Astrocyte (in vitro differentiated cells and primary cell): ENCODE measurements at regions not wholly inside any gene's neighbourhood (a gene's known extent, or its start where the extent isn't known, plus 50 kb on each side); places are given as distances from the start of the nearest gene placed in this dataset.

Experiments used
- CTCF ChIP-seq: IDR thresholded peaks from 2 replicates; pipeline ENCODE4 v1.5.1; 2011; ENCODE audit warnings: low read depth, mild to moderate bottlenecking, inconsistent platforms, low read length, moderate library complexity; ENCODE audit not compliant: insufficient read depth
- EZH2 ChIP-seq: IDR thresholded peaks from 2 replicates; pipeline ENCODE4 v1.6.1; 2012; ENCODE audit warnings: mild to moderate bottlenecking, low read length, inconsistent platforms; ENCODE audit not compliant: insufficient read depth

- TF ChIP-seq CTCF (no peak), EZH2 (no peak)
Observed at GRCh38 chr10:26381986-26382385, 56.2 kb upstream of the APBB1IP start.
